GM23248 (cell line): ENCODE measurements at regions not wholly inside any gene's neighbourhood (a gene's known extent, or its start where the extent isn't known, plus 50 kb on each side); places are given as distances from the start of the nearest gene placed in this dataset.

ENCODE experiments used
- EZH2 ChIP-seq: fragments of 200-600 bp; sonication (generic); IDR thresholded peaks from 2 replicates; pipeline ENCODE4 v1.6.1; 2018; ENCODE audit warnings: antibody characterized with exemption, mild to moderate bottlenecking; ENCODE audit not compliant: insufficient read depth, poor library complexity, severe bottlenecking
- EZH2phosphoT487 ChIP-seq: fragments of 200-600 bp; sonication (generic); IDR thresholded peaks from 2 replicates; pipeline ENCODE4 v1.6.1; 2018; ENCODE audit warnings: antibody characterized with exemption, moderate library complexity, mild to moderate bottlenecking, low read depth; ENCODE audit not compliant: insufficient read depth

- TF ChIP-seq EZH2 (no peak), EZH2phosphoT487 (no peak)
These were observed 555.5 kb upstream of the TNP1 start for GRCh38 chr2:217415316-217415715.
